GM21390 (cell line): ENCODE measurements at regions not wholly inside any gene's neighbourhood (a gene's known extent, or its start where the extent isn't known, plus 50 kb on each side); places are given as distances from the start of the nearest gene placed in this dataset.

ENCODE experiments used
- ATAC-seq: cut with Tn5 transposase; IDR thresholded peaks from one replicate; pipeline ENCODE4 v1.9.1; 2021; ENCODE audit not compliant: unreplicated experiment

GRCh38 chr4:115850799-115851509 is 737.5 kb upstream of the NDST4 start:
- ATAC-seq, result peak; percentile 40

GRCh38 chr4:115844180-115844579 is 730.8 kb upstream of the NDST4 start:
- no peak for ATAC-seq

GRCh38 chr4:115841871-115842270 is 728.5 kb upstream of the NDST4 start:
- ATAC-seq, result no peak

GRCh38 chr4:115834441-115834840 is 721.0 kb upstream of the NDST4 start:
- no peak for ATAC-seq

GRCh38 chr4:115824630-115825029 is 711.2 kb upstream of the NDST4 start:
- ATAC-seq, result no peak

GRCh38 chr4:115803825-115804224 is 690.4 kb upstream of the NDST4 start:
- no peak for ATAC-seq

GRCh38 chr4:115790812-115791211 is 677.4 kb upstream of the NDST4 start:
- no peak for ATAC-seq

- ATAC-seq, result peak; percentile 51
These were observed 668.2 kb upstream of the NDST4 start for GRCh38 chr4:115781528-115782146.

- ATAC-seq, result peak; percentile 77
These were observed 667.4 kb upstream of the NDST4 start for GRCh38 chr4:115780835-115781234.

GRCh38 chr4:115780268-115780667 is 666.8 kb upstream of the NDST4 start:
- no peak for ATAC-seq

GRCh38 chr4:115770046-115770543 is 656.7 kb upstream of the NDST4 start:
- ATAC-seq, result no peak

GRCh38 chr4:115769396-115769795 is 656.0 kb upstream of the NDST4 start:
- no peak for ATAC-seq

- no peak for ATAC-seq
These were observed 649.6 kb upstream of the NDST4 start for GRCh38 chr4:115763051-115763450.

- ATAC-seq, result no peak
These were observed 645.8 kb upstream of the NDST4 start for GRCh38 chr4:115759231-115759630.

- ATAC-seq, result no peak
These were observed 636.0 kb upstream of the NDST4 start for GRCh38 chr4:115749404-115749803.

GRCh38 chr4:115740806-115741205 is 627.4 kb upstream of the NDST4 start:
- ATAC-seq, result no peak

GRCh38 chr4:115729739-115730266 is 616.4 kb upstream of the NDST4 start:
- no peak for ATAC-seq

GRCh38 chr4:115723621-115724020 is 610.2 kb upstream of the NDST4 start:
- no peak for ATAC-seq

- ATAC-seq, result no peak
These were observed 607.2 kb upstream of the NDST4 start for GRCh38 chr4:115720611-115721010.

GRCh38 chr4:115711575-115711974 is 598.2 kb upstream of the NDST4 start:
- no peak for ATAC-seq

- ATAC-seq, result no peak
These were observed 575.5 kb upstream of the NDST4 start for GRCh38 chr4:115688961-115689360.

- no peak for ATAC-seq
These were observed 573.8 kb upstream of the NDST4 start for GRCh38 chr4:115687052-115687755.
